Prostate gland (tissue), 2 donors: ENCODE measurements at regions not wholly inside any gene's neighbourhood (a gene's known extent, or its start where the extent isn't known, plus 50 kb on each side); places are given as distances from the start of the nearest gene placed in this dataset.

Experiments
- DNase-seq: peaks from one replicate; pipeline ENCODE4 v3.0.0-alpha.2; 2019; ENCODE audit warnings: low spot score
- H3K27ac ChIP-seq, 2 donors: fragments of 200-600 bp; sonication (generic); 2 replicates each; pipeline ENCODE4 v1.5.1; 2017 to 2019
- H3K27me3 ChIP-seq: fragments of 200-600 bp; sonication (generic); replicated peaks from 2 replicates; pipeline ENCODE4 v1.5.1; 2019; ENCODE audit not compliant: insufficient read depth
- H3K36me3 ChIP-seq, 2 donors: fragments of 200-600 bp; sonication (generic); 1 replicate in 1 of 2; 2 replicates in 1 of 2; pipeline versions ENCODE4 v1.5.1 to v1.8.1; 2017 to 2019
- H3K4me1 ChIP-seq: fragments of 200-600 bp; sonication (generic); replicated peaks from 2 replicates; pipeline ENCODE4 v1.5.1; 2019
- H3K4me3 ChIP-seq, 2 donors: fragments of 200-600 bp; sonication (generic); 2 replicates each; pipeline ENCODE4 v1.5.1; 2017 to 2019
- H3K9me3 ChIP-seq: fragments of 200-600 bp; sonication (generic); 2 replicates; pipeline ENCODE4 v1.5.1; 2017
- POLR2A ChIP-seq: fragments of 450-650 bp; IDR thresholded peaks from one replicate; pipeline ENCODE4 v1.6.1; 2016; ENCODE audit warnings: antibody characterized with exemption, mild to moderate bottlenecking
- POLR2AphosphoS5 ChIP-seq: sonication (generic); formaldehyde crosslinking; IDR thresholded peaks from one replicate; pipeline ENCODE4 v1.6.1; 2017; ENCODE audit warnings: antibody characterized with exemption
- WGBS: methylation state at CpG from one replicate; pipeline ENCODE4 v1.1.5; 2018; 5-methylcytosine and 5-hydroxymethylcytosine counted together
- intact Hi-C: fragments of 100-400 bp; cut with DNase I; formaldehyde crosslinking; loops from one replicate; pipeline ENCODE4 v1.14.2; 2022
- TF ChIP-seq, protein P1 (sequence below), 4 experiments: fragments of 200-600 bp in 2 of 4; fragments of 450-650 bp in 2 of 4; sonication (generic) in 2 of 4; IDR thresholded peaks; 1 replicate in 3 of 4; 2 replicates in 1 of 4; pipeline ENCODE4 v1.5.1; 2016 to 2019; ENCODE audit warnings: antibody characterized with exemption in 4 of 4, mild to moderate bottlenecking in 2 of 4, moderate library complexity in 2 of 4

GRCh38 chr22:49203859-49204598 is 623.6 kb downstream of the BRD1 start:
- intact Hi-C loops, result no loop called here
- Histone ChIP-seq H3K36me3 (no peaks in the 10 kb centered on the region), H3K4me1 (no peaks in the 10 kb centered on the region), H3K4me3 (no peak overlapping the region), H3K9me3 (no peaks in the 10 kb centered on the region), H3K27me3 (peaks cover 14% of the 10 kb centered on the region), H3K27ac (no peak overlapping the region)
- TF ChIP-seq POLR2A (no peak), POLR2AphosphoS5 (no peak)
- TF ChIP-seq, protein P1, sequence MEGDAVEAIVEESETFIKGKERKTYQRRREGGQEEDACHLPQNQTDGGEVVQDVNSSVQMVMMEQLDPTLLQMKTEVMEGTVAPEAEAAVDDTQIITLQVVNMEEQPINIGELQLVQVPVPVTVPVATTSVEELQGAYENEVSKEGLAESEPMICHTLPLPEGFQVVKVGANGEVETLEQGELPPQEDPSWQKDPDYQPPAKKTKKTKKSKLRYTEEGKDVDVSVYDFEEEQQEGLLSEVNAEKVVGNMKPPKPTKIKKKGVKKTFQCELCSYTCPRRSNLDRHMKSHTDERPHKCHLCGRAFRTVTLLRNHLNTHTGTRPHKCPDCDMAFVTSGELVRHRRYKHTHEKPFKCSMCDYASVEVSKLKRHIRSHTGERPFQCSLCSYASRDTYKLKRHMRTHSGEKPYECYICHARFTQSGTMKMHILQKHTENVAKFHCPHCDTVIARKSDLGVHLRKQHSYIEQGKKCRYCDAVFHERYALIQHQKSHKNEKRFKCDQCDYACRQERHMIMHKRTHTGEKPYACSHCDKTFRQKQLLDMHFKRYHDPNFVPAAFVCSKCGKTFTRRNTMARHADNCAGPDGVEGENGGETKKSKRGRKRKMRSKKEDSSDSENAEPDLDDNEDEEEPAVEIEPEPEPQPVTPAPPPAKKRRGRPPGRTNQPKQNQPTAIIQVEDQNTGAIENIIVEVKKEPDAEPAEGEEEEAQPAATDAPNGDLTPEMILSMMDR (IDR thresholded peaks at IDR 0.05), result no peak
- 84% methylated on average over 32 of the region's 32 CpGs for WGBS
- no peak for DNase-seq

GRCh38 chr22:49203091-49203858 is 624.4 kb downstream of the BRD1 start:
- DNase-seq, result no peak
- H3K27ac ChIP-seq, result no peak overlapping the region
- WGBS, result 65% methylated on average over 38 of the region's 38 CpGs
- TF ChIP-seq POLR2A (no peak), POLR2AphosphoS5 (no peak)
- TF ChIP-seq, protein P1 (IDR thresholded peaks at IDR 0.05), result no peak
- H3K4me1 ChIP-seq, result no peaks in the 10 kb centered on the region
- H3K36me3 ChIP-seq, result no peaks in the 10 kb centered on the region
- H3K27me3 ChIP-seq, result peaks cover 12% of the 10 kb centered on the region
- H3K9me3 ChIP-seq, result no peaks in the 10 kb centered on the region
- H3K4me3 ChIP-seq, result no peak overlapping the region
- intact Hi-C loops, result no loop called here

- 80% methylated on average over 8 of the region's 8 CpGs for WGBS
- TF ChIP-seq, protein P1 (IDR thresholded peaks at IDR 0.05), result no peak
- TF ChIP-seq POLR2AphosphoS5, result no peak
- Histone ChIP-seq H3K9me3 (no peaks in the 10 kb centered on the region), H3K36me3 (no peaks in the 10 kb centered on the region), H3K27me3 (peaks cover 5% of the 10 kb centered on the region), H3K4me3 (no peak overlapping the region), H3K27ac (no peak overlapping the region), H3K4me1 (no peaks in the 10 kb centered on the region)
- intact Hi-C loops, result no loop called here
- DNase-seq, result no peak
Observed at GRCh38 chr22:49202226-49202625, 625.4 kb downstream of the BRD1 start.

GRCh38 chr22:49201046-49201970 is 626.4 kb downstream of the BRD1 start:
- H3K27me3 ChIP-seq, result no peaks in the 10 kb centered on the region
- no peaks in the 10 kb centered on the region for H3K4me1 ChIP-seq
- H3K36me3 ChIP-seq, result no peaks in the 10 kb centered on the region
- no peak for DNase-seq
- no peaks in the 10 kb centered on the region for H3K9me3 ChIP-seq
- no peak overlapping the region for H3K27ac ChIP-seq
- TF ChIP-seq POLR2AphosphoS5, result no peak
- TF ChIP-seq, protein P1 (IDR thresholded peaks at IDR 0.05), result no peak
- no peak for TF ChIP-seq POLR2A
- 82% methylated on average over 22 of the region's 22 CpGs for WGBS
- H3K4me3 ChIP-seq, result no peak overlapping the region
- intact Hi-C loops, result no loop called here
